Ishikawa (cell line): ENCODE measurements at regions not wholly inside any gene's neighbourhood (a gene's known extent, or its start where the extent isn't known, plus 50 kb on each side); places are given as distances from the start of the nearest gene placed in this dataset.

Experiments
- CREB1 ChIP-seq: IDR thresholded peaks from 2 replicates; pipeline ENCODE4 v1.6.1; 2012; ENCODE audit warnings: low read depth
- EGR1 ChIP-seq: IDR thresholded peaks from 2 replicates; pipeline ENCODE4 v1.6.1; 2012
- EP300 ChIP-seq: IDR thresholded peaks from 2 replicates; pipeline ENCODE4 v1.6.1; 2012; ENCODE audit warnings: borderline replicate concordance
- TEAD4 ChIP-seq: IDR thresholded peaks from 2 replicates; pipeline ENCODE4 v1.6.1; 2012
- TF ChIP-seq, protein P1 (sequence below): IDR thresholded peaks from 2 replicates; pipeline ENCODE4 v1.6.1; 2012; ENCODE audit warnings: low read depth, mild to moderate bottlenecking

DNA sequence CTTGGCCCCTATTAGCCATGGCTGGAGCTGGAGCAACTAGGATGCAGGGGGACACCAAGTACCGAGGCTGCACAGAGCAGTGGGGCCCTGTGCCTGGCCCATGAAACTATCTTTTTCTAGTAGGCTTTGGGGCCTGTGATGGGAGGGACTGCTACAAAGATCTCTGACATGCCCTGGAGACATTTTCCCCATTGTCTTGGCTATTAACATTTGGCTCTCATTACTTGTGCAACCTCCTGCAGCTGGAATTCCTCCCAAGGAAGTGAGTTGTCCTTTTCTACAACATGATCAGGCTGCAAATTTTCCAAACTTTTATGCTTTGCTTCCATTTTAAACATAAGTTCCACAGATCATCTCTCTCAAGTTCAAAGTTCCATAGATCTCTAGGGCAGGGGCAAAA is 174.7 kb upstream of the ANKFN1 start:
- TF ChIP-seq EGR1 (no peak), TEAD4 (no peak), EP300 (no peak), CREB1 (no peak)
- TF ChIP-seq, protein P1, sequence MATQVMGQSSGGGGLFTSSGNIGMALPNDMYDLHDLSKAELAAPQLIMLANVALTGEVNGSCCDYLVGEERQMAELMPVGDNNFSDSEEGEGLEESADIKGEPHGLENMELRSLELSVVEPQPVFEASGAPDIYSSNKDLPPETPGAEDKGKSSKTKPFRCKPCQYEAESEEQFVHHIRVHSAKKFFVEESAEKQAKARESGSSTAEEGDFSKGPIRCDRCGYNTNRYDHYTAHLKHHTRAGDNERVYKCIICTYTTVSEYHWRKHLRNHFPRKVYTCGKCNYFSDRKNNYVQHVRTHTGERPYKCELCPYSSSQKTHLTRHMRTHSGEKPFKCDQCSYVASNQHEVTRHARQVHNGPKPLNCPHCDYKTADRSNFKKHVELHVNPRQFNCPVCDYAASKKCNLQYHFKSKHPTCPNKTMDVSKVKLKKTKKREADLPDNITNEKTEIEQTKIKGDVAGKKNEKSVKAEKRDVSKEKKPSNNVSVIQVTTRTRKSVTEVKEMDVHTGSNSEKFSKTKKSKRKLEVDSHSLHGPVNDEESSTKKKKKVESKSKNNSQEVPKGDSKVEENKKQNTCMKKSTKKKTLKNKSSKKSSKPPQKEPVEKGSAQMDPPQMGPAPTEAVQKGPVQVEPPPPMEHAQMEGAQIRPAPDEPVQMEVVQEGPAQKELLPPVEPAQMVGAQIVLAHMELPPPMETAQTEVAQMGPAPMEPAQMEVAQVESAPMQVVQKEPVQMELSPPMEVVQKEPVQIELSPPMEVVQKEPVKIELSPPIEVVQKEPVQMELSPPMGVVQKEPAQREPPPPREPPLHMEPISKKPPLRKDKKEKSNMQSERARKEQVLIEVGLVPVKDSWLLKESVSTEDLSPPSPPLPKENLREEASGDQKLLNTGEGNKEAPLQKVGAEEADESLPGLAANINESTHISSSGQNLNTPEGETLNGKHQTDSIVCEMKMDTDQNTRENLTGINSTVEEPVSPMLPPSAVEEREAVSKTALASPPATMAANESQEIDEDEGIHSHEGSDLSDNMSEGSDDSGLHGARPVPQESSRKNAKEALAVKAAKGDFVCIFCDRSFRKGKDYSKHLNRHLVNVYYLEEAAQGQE = no peak
